Ovary (tissue), 3 donors: ENCODE measurements at regions not wholly inside any gene's neighbourhood (a gene's known extent, or its start where the extent isn't known, plus 50 kb on each side); places are given as distances from the start of the nearest gene placed in this dataset.

Source experiments
- CTCF ChIP-seq, 3 donors: fragments of 450-650 bp in 2 of 3; fragments of 200-600 bp in 1 of 3; IDR thresholded peaks; one replicate each; pipeline versions ENCODE4 v1.5.1 to v1.8.0; 2016 to 2022; ENCODE audit warnings: antibody characterized with exemption in 3 of 3, mild to moderate bottlenecking in 1 of 3
- POLR2A ChIP-seq: fragments of 450-650 bp; IDR thresholded peaks from one replicate; pipeline ENCODE4 v1.6.1; 2017; ENCODE audit warnings: antibody characterized with exemption, mild to moderate bottlenecking, moderate library complexity
- donor health status: DM: no; HTN: no; CAD: no.

DNA sequence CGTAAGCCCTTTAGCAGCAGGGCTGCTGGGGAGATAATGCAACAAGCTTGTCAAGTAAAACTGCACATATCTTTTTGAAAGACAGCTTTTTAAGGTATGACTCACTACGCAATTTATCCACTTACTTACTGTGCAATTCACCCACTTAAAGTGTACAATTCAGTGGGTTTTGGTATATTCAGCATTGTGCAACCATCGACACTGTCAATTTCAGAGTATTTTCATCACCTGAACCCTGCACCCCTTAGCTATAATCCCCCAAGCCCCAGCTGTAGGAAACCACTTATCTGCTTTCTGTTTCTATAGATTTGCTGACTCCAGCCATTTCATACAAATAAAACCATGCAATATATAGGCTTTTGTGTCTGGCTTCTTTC lies 168.0 kb downstream of the PTPN20 start:
- TF ChIP-seq POLR2A (no peak), CTCF (IDR thresholded peaks at IDR 0.05) (no peak)
